Fibroblast of peridontal ligament (primary cell): ENCODE measurements at regions not wholly inside any gene's neighbourhood (a gene's known extent, or its start where the extent isn't known, plus 50 kb on each side); places are given as distances from the start of the nearest gene placed in this dataset.

Source experiments
- DNase-seq: peaks from one replicate; pipeline ENCODE4 v3.0.0-alpha.2; 2010; ENCODE audit errors: extremely low read depth

GRCh38 chr1:36743286-36744005, 260.7 kb upstream of the CSF3R start:
- DNase-seq = no peak

GRCh38 chr1:36741066-36741465, 258.4 kb upstream of the CSF3R start:
- DNase-seq = no peak

GRCh38 chr1:36740446-36740845, 257.7 kb upstream of the CSF3R start:
- DNase-seq = no peak

GRCh38 chr1:36739703-36740289, 257.1 kb upstream of the CSF3R start:
- no peak for DNase-seq

- no peak for DNase-seq
Measured at GRCh38 chr1:36738245-36738644, 255.5 kb upstream of the CSF3R start.

GRCh38 chr1:36737767-36738166, 255.1 kb upstream of the CSF3R start:
- no peak for DNase-seq

- no peak for DNase-seq
Measured at GRCh38 chr1:36737038-36737555, 254.4 kb upstream of the CSF3R start.

- DNase-seq = no peak
Measured at GRCh38 chr1:36735939-36736730, 253.4 kb upstream of the CSF3R start.

- DNase-seq = no peak
Measured at GRCh38 chr1:36735436-36735835, 252.7 kb upstream of the CSF3R start.

- no peak for DNase-seq
Measured at GRCh38 chr1:36734356-36734755, 251.6 kb upstream of the CSF3R start.

GRCh38 chr1:36733748-36734147, 251.0 kb upstream of the CSF3R start:
- no peak for DNase-seq

GRCh38 chr1:36732015-36732356, 249.3 kb upstream of the CSF3R start:
- no peak for DNase-seq

- DNase-seq = no peak
Measured at GRCh38 chr1:36731226-36732014, 248.7 kb upstream of the CSF3R start.

GRCh38 chr1:36730599-36730998, 247.9 kb upstream of the CSF3R start:
- no peak for DNase-seq

- no peak for DNase-seq
Measured at GRCh38 chr1:36729716-36730510, 247.2 kb upstream of the CSF3R start.

GRCh38 chr1:36729289-36729688, 246.6 kb upstream of the CSF3R start:
- DNase-seq = no peak

GRCh38 chr1:36728846-36729245, 246.1 kb upstream of the CSF3R start:
- DNase-seq = no peak

GRCh38 chr1:36728051-36728450, 245.3 kb upstream of the CSF3R start:
- DNase-seq = no peak

GRCh38 chr1:36725151-36725550, 242.4 kb upstream of the CSF3R start:
- no peak for DNase-seq

- no peak for DNase-seq
Measured at GRCh38 chr1:36723813-36724212, 241.1 kb upstream of the CSF3R start.

- DNase-seq = no peak
Measured at GRCh38 chr1:36722871-36723270, 240.2 kb upstream of the CSF3R start.
